Activated CD4-positive, alpha-beta T cell treated with anti-CD3 and anti-CD28 coated beads for 4 hours (primary cell): ENCODE measurements at regions not wholly inside any gene's neighbourhood (a gene's known extent, or its start where the extent isn't known, plus 50 kb on each side); places are given as distances from the start of the nearest gene placed in this dataset.
A peak's percentile ranks its signal among the peaks of the same experiment; 100 is the strongest.
"Not testable (repeated sequence)": the region's sequence is repeated elsewhere in the genome, so short reads cannot be mapped to it uniquely, and the experiment has no call there.

Experiments
- DNase-seq, 2 donors: peaks; one replicate each; pipeline ENCODE4 v3.0.0-alpha.2; 2020

DNA sequence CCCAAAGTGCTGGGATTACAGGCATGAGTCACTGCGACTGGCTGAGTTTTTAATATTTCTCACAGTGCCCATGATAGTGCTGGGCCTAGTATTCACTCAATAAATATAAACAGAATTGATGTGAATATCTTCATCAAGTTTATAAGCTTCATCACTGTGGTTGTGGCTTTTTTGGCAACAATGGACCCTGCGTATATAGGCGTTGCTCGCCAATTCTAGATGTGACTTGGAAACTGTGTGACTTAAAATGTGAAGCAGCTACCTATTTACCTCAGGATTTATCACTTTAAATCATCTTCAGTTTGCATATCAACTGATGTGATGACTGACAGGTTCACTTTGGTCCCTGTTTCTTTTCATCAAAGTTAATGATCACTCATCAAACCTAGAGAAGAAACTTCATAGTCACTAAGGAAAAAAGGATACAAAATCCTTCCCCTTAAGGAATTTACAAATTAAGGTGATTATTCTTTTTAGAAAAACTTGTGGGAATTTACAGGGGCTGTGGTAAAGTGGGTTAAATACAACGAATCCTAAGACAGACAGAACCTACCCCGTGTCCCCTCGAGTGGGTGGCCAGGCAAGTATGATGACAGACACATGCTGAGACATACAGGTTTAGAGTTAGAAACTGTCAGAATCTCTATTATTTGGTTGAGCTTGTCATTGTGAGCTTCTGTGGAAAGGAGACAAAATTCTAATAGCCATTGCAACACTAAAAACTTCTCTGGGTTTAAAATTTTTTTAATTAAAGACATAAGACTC is 101.3 kb downstream of the AKAP11 start:
- DNase-seq: no peak

DNA sequence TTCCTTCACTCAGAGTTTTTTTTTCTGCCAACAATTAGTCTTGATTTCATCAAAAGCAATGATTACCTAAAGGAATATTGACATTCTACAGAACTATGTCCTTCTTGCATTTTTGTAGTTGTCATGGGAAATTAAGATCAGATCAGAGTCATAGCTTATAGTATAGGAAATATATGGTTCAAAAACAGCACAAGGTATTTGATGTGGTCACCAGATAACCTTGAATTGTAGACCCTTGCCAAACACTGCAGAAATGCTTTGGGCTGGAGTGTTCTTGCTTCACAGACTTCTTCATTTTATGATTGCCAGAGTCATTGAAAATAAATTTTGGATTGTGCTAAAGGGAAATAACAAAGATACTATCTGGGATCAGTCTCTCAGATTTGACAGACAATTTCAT is 103.7 kb downstream of the AKAP11 start:
- no peak for DNase-seq

DNA sequence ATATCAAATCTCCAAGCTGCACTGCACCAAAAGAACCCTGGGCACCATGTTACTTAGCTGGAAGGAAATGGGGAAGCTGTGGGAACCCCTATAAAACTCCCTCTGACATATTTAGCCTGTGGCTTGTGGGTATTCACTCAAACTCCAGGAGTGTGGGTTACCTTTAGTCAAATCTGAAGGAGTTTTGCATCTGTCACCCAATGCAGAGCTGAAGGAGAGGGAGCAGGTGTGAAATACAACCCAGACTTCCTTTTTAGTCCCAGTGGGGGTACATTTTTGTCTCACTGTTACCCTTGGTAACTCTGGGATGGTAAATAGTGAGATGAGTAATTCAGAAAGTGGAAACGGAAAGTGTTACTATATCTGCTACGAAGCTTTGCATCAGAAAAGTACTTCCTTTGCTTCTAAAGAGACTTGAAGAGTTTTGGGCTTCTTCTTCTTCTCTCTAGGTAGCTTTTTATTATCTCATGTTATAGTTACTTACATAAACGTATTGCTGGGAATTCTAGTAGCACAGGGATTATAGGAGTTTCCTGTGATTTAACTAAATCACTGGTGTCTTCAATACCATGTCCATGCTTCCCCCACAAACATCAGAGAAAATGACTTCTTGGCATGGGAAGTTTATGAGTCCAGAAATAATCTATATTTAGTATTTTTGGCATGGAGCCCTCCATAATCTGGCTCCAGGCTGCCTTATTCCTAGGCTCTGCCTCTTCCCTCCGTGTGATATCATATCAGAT is 105.9 kb downstream of the AKAP11 start:
- DNase-seq: peak in 1 of 2 donors; percentile 28

DNA sequence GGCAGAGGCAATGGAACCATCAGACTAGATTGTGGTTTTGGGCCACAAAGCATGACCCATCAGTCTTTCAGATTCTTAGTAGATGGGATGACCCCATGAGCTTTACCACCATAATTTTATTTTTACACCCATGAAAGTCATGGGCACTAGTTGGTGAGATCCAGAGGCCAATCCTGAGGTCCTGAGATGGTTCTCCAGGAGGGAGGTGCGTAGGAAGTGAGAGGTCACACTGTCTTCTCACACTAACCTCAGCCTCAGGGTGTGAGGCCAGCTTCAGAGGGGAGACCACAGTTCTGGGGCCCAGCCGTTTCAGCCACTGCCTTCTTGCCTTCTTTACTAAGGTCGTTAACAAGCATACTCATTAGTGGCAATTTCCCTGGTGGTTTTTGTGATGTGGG is 106.4 kb downstream of the AKAP11 start:
- no peak for DNase-seq

DNA sequence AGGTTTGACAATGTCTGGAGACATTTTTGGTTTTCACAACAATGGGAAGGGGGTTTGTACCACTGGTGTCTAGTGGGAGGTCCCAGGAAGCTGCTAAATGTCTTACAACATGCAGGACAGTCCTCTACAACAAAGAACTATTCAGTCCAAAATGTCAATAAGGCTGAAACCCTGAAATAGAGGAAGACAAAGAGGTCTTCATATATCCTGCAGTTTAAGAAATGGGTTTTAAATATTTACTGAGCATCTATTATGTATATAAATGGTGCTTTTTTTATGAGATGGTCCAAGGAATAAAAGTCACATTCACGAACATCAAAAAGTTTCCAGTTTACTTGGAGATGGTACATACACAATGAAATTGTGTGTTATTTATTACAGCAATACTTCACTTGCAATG is 107.3 kb downstream of the AKAP11 start:
- no peak for DNase-seq

DNA sequence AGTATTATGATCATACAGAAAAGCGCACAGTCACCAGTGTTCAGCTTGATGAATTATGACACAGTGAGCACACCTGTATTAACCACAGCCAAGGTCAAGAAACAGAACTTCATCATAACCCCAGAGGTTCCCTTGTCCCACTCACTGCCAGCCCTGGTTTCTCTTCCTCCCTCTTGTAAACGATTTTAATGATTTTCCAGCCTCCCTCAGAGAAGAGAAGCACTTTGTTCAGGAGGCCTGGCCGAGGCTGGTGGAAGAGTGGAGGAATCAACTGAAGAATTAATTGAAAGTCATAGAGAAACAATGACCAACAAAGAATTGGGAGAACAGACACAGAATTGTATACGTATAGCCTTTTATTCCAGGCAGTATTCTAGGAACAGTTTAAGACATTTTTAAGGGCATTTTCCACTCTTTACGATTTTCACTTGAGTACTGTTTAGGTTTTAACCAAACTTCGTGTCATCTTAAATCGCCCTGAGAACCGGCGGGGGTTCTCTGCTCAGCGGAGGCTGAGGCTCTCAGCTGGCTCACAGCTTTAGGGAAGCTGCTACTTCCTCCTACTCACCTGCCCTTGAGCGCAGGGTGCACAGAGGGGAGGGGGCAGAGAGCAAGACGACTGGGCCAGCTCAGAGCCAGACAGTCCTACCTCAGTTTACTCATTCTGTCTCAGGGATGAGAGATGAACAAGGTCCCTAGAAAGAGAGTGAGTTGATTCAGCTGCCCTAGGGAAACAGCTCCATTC is 108.6 kb downstream of the AKAP11 start:
- no peak for DNase-seq

DNA sequence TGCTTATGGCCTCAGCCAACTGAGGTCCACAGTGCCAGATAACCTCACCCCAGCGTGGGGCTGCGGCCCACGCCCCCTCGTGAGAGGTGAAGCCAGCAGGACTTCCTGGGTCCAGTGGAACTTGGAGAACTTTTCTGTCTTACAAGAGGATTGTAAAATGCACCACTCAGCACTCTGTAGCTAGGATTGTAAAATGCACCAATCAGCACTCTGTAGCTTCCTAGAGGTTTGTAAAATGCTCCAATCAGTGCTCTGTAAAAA is 109.1 kb downstream of the AKAP11 start:
- DNase-seq: no peak

DNA sequence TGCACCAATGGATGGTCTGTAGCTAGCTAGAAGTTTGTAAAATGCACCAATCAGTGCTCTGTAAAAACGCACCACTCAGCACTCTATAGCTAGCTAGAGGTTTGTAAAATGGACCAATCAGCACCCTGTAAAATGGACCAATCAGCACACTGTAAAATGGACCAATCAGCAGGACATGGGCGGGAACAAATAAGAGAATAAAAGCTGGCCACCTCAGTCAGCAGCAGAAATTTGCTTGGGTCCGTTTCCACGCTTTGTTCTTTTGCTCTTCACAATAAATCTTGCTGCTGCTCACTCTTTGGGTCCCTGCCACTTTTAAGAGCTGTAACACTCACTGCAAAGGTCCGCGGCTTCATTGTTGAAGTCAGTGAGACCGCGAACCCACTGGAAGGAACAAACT is 109.5 kb downstream of the AKAP11 start:
- DNase-seq: not testable (repeated sequence)

DNA sequence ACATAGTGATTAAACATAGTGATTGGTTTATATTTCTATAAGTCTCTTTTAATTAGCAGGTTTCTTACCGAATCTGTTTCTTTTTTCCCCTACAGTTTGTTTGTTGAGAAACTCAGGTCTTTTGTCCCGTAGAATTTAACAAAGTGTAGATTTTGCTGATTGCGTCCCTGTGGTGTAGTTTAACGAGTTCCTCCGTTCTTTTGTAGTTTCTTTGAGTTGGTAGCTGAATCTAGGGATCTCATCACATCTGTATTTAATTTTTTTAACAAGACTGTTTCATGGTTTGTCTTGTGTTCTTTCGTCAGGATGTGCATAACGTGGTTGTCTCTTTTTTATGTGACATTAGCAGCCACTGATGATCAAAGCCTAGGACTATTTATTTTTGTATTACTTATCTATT is 111.1 kb downstream of the AKAP11 start:
- DNase-seq: no peak

DNA sequence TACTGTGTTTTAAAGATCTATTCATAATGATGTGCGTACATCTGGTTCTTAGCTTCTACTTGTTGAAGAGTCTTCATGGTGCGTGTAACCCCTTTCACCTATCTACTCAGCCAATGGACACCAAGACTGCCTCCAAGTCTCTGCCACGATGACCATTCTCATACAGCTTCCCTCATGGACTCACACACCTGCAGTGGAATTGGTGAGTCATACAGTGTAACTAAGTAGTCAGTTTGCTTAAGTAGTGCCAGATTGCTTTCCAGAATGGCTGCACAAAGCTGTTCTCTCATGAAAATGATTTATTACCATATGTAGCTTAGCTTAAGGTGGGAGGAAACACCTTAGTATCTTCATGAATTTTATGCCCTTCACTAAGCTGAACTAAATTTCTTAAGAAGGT is 112.3 kb downstream of the AKAP11 start:
- no peak for DNase-seq

DNA sequence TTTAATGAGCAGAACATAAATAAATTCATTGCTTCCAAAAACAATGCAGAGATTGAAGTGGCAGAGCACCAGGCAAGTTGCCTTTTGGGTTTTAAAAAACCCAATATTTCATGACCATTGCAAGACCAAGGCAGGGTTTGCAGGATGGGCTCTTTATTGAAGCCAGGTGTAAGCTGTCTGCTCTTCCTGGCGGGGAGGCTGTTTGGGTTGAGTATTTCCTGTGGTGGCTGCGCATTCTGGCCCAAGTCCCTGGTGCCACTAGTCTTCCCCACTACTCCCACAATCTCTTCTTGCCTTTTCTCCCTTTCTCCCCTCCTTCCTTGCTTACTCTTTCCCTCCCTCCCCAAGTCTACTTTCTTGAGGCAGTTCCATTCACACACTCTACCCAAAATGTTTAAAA is 116.4 kb downstream of the AKAP11 start:
- no peak for DNase-seq

DNA sequence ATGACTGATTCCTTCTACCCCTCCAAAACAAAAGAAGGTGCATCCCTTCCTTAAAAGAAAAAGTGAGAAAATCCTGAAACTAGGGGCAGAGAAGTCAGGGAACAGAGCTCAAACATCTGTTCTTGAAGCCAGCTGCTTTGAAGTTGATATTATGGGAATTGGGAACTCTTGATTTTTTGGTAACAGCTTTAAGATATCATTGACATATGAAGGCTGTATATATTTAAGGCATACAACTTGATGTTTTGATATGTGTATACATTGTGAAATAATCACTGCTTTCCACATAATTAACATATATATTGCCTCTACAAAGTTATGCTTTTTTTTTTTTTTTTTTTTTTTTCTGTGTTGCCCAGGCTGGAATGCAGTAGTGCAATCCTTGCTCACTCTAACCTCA is 117.1 kb downstream of the AKAP11 start:
- DNase-seq: no peak

DNA sequence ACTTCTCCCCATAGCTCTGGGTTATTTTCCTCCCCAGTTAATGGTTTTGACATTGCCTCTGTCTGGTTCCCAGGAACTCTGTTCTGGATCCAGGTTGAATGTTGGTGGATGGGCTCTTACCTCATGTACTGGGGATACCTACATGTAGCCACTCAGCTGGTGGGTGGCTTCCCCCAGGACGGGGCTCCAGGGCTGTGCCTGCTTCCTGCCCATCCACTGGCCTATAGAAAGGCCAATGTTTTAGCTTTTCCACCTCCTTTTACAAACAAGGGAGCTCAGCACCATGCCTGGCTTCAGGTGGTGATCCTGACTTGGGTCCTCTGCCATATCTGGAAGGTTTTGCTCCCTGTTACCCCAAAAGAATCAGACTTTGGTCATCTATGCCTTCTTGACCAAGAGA is 120.2 kb downstream of the AKAP11 start:
- DNase-seq: no peak

DNA sequence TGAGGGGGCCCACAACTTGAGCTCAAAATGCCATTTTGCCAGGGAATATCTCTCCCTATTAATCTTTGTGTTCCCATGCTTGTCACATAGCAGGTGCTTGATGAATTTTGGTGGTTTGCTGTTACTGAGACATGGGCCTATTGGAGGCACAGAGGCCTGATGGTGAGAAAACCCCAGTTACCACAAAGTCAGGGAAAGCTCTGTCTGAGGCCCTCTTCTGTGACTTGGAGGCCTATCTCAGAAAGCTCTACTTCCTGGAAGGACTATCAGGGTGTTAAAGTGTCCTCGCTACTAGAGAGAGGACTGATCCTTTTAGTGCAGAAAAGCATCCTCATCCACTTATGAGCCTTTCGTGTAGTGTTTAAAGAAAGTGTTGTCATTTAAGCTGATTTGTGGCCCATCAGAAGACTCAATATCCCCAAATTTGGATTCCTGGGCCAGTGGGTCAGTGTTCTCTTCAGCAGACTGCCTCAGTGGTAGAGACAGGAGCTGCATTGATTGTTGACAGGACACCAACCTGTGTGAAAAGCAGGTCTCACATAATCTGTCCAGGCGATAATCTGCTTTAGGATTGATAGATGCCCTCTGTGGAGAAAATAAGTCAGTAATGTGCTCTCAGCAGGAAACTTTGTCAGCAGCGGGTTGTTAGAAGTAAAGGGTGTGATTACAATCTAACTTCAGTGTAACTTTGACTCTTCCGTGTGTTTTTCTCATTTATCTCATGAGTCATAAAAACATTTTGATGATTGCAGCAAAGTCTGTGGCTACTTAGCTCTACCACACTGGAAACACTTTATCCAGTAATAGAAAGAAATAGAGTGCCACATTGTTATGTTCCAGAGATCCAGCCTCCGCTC is 121.0 kb downstream of the AKAP11 start:
- peak; percentile 33 to 43 for DNase-seq

DNA sequence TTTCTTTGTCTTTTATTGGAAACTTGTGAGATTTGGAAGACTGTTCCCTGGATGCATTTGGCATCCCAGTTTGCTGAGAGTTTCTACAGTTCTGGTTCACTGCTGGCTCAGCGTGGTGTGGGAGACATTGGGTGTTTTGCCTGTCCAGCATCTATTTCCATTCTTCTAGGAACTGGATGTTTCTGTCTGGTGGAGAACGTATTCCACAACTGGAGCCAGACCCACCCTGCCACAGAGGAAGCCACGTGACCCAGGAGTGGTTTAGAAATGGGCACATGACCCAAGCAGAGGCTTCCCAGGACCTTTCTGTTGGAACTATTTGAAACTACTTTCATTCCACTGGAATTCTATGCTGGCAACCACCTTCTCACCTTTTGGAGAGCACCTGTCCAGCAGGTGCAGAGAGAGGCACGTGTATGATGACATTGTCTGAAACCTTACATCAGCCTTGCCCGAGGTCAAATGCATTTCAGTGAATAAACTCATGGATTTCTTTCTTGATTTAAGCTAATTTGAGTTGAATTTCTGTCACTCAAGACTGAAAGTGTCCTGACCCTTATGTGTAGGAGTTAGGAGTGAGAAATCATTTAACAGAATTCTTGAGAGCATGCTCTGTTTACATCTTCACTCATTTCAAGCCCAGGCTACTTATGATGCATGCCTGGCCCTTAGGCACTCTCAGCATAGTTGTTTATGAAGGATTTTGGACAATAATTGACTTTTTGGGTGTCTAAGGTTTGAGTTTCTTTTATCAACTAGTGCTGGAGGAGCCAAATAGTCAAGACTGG is 121.8 kb downstream of the AKAP11 start:
- DNase-seq: no peak

DNA sequence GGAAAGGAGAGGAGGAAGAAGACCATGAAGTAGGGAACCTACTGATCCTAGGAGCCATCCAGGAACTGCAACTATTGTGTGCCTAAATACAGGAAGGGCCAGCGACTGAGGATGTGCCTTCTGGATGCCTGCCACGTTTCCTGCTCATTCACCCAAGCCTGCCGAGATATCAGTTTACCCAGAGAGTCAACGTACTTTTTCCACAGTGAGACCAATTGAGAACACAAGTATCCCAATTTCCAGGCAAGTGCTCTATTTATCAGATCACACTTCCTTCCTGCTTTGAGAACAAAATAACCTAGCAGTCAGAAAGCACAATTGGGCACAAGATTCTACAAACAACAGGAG is 122.4 kb downstream of the AKAP11 start:
- DNase-seq: no peak

DNA sequence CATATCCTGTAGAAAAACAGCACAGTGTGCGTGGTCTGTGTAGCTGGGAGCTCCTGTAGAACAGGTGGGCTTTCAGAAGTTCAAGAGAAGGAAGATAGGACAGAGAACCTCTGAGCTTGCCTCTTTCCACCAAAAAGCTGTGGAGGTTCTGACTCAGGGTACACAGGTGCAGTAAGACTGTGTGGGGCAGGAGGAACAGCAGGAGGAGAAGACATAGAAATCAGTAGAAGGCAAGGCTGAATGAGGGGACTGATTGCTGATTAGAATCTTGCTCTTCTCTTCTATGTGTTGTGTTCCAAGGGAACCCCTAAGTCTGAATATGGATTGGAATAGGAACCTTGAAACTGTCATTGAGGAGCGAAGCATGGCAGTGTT is 122.7 kb downstream of the AKAP11 start:
- DNase-seq: peak; percentile 33 to 40

DNA sequence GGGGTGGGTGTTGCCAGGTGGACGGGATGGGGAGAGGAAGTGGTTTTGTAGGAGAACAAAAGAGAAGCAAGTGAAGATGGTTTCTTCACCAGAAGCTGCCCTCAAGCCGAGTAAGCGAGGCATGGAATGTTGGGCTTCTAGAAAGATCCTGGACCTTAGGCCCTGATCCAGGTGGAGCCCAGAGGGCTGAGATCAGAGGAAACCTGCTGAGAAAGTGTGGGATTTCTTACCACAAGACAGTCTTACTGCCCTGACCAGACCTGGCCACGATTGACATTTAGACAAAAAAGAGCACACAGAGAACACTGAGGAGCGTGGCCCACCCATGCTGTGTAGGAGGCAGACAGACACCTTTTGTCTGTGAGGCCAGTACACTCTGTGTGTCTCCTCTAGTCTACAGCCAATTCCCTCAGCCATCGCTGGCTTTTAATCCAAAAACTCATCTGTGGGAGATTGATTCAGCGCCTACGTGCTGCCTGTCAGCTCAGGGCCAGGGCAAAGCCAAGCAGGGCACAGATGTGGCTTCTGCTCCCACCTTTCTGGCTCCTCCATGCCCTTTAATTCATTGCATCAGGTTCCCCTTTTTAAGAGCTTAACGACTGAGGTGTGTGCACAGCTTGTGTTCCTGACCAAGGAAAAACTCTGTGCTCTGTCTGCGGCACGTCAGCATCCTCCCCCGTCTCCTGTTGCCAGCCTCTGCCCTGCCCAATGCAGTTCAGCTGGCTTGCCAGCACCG is 123.3 kb downstream of the AKAP11 start:
- DNase-seq: peak; percentile 42 to 44

DNA sequence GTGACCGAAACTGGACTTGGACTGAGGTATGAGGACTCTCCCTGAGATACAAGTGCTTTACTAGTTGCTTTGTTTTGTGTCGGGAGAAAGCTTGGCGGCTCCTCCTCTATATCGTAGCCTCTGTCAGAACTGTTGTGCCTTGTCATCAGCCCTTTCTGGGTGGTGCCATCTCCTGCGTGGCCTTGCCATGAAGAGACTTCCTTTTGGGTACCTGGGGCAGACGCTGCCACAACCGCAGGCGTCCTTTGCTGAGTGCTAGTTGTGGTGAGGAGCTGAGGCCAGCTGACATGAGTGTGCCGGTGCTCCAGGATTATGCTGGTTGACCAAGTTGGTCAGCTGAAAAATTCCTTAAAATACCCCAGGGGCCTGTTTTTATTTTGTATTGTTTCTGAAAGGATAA is 124.5 kb downstream of the AKAP11 start:
- DNase-seq: peak; percentile 42 to 58

DNA sequence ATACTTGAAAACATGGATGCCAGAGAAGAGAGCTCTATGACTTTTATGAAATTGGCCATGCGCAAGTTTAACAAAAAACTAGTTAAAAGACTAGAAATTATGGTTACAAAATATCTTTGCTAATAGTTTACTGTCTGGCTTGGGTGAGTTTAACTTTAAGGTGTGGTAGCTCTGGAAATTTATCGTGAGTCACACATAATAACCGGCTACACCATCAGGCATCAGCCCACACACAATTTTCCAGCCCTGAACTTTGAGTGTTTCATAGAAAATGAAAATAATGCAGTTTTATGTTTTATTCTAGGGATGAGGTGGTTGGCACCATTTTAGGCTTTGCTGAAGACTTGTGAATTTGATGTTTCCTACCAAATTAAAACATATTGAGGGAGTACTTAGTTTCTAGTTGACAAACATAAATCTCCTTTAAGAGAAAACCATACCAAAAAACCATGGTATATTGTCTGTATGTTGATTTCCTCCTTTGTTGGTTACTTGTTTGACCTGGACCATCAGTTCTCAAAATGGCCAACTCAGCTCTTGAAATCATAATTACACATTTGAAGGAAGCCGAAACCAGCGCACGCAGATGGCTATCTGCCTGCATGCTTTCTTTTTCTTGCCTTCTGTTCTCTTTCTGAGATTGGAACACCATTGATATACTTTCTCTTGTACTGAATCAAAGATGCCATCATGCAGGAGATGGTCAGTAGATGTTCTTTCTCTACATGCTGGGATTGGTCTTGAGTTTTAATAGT is 125.1 kb downstream of the AKAP11 start:
- peak; percentile 39 to 53 for DNase-seq

DNA sequence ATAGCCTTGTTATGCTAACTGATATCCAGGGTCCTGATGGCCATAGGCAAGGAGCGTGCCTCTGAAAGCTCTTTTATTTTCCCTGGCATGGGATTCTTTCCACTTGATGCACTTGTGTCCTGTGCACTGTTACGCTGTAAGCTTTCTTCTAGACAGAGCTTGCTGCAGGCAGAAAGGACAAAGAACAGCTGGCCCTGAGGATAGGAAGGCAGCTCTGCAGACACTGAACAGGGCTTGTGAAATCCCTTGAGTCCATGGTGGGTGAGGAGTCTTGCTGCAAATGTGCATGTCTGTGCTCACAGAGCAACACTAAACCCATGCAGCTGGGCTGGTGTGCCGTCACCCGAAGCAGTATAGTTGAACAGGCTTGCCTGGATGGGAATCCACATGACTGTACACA is 126.6 kb downstream of the AKAP11 start:
- DNase-seq: no peak
